ENCODE measurements at regions not wholly inside any gene's neighbourhood (a gene's known extent, or its start where the extent isn't known, plus 50 kb on each side); places are given as distances from the start of the nearest gene placed in this dataset.

- CTCF ChIA-PET = interaction anchor here (1.3 kb wide), 1 partner anchor 853 kb away, joined by 3 read pairs; no protein-coding TSS in a partner anchor
- no peak for FAIRE-seq
- H3K27ac ChIP-seq = no peak overlapping the region
- POLR2A ChIA-PET = no interaction called here
- 24% methylated on average over 4 of the region's 4 CpGs for WGBS (ENCODE audit: missing lambda C conversion rate)
- TF ChIP-seq USF2 (IDR thresholded peaks at IDR 0.05) (no peak), NPAS2 (CRISPR knock-in tag; IDR thresholded peaks at IDR 0.05; ENCODE audit: borderline replicate concordance) (no peak), FOSL2 (IDR thresholded peaks at IDR 0.05) (no peak), FOSL2 (CRISPR knock-in tag; IDR thresholded peaks at IDR 0.05) (no peak), CHD2 (IDR thresholded peaks at IDR 0.05; ENCODE audit: low read length, partially characterized antibody) (no peak), RARB (CRISPR knock-in tag; IDR thresholded peaks at IDR 0.05) (no peak), FOXS1 (CRISPR knock-in tag; IDR thresholded peaks at IDR 0.05) (no peak), TP53 (CRISPR knock-in tag; IDR thresholded peaks at IDR 0.05) (no peak), PHF8 (IDR thresholded peaks at IDR 0.05; ENCODE audit: borderline replicate concordance, low read depth) (no peak), BHLHE40 (IDR thresholded peaks at IDR 0.05; ENCODE audit: low read depth, low read length) (no peak)
- TF ChIP-seq, protein P1, sequence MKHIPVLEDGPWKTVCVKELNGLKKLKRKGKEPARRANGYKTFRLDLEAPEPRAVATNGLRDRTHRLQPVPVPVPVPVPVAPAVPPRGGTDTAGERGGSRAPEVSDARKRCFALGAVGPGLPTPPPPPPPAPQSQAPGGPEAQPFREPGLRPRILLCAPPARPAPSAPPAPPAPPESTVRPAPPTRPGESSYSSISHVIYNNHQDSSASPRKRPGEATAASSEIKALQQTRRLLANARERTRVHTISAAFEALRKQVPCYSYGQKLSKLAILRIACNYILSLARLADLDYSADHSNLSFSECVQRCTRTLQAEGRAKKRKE (CRISPR knock-in tag; IDR thresholded peaks at IDR 0.05; ENCODE audit: low read depth) = no peak
- TF ChIP-seq, protein P2, sequence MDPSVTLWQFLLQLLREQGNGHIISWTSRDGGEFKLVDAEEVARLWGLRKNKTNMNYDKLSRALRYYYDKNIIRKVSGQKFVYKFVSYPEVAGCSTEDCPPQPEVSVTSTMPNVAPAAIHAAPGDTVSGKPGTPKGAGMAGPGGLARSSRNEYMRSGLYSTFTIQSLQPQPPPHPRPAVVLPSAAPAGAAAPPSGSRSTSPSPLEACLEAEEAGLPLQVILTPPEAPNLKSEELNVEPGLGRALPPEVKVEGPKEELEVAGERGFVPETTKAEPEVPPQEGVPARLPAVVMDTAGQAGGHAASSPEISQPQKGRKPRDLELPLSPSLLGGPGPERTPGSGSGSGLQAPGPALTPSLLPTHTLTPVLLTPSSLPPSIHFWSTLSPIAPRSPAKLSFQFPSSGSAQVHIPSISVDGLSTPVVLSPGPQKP (IDR thresholded peaks at IDR 0.05; ENCODE audit: low read depth, low read length) = no peak
- TF ChIP-seq, protein P3, sequence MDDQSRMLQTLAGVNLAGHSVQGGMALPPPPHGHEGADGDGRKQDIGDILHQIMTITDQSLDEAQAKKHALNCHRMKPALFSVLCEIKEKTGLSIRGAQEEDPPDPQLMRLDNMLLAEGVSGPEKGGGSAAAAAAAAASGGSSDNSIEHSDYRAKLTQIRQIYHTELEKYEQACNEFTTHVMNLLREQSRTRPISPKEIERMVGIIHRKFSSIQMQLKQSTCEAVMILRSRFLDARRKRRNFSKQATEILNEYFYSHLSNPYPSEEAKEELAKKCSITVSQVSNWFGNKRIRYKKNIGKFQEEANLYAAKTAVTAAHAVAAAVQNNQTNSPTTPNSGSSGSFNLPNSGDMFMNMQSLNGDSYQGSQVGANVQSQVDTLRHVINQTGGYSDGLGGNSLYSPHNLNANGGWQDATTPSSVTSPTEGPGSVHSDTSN (IDR thresholded peaks at IDR 0.05) = no peak
- TF ChIP-seq, protein P4, sequence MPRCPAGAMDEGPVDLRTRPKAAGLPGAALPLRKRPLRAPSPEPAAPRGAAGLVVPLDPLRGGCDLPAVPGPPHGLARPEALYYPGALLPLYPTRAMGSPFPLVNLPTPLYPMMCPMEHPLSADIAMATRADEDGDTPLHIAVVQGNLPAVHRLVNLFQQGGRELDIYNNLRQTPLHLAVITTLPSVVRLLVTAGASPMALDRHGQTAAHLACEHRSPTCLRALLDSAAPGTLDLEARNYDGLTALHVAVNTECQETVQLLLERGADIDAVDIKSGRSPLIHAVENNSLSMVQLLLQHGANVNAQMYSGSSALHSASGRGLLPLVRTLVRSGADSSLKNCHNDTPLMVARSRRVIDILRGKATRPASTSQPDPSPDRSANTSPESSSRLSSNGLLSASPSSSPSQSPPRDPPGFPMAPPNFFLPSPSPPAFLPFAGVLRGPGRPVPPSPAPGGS (IDR thresholded peaks at IDR 0.05) = no peak
- H3K4me1 ChIP-seq = no peaks in the 10 kb centered on the region
- H3K9me3 ChIP-seq = no peaks in the 10 kb centered on the region
- no peak overlapping the region for H3K4me3 ChIP-seq
- ATAC-seq = no peak
- no peak for DNase-seq (ENCODE audit: low read depth in 1 of 2, low spot score in 1 of 2)
- no peak overlapping the region for H3K4me2 ChIP-seq
These were observed 170.3 kb upstream of the SYT10 start for GRCh38 chr12:33609910-33610309.

- ATAC-seq (no peak), FAIRE-seq (no peak), DNase-seq (ENCODE audit: low read depth in 1 of 2, low spot score in 1 of 2) (no peak)
- H3K4me3 ChIP-seq = no peak overlapping the region
- H3K4me2 ChIP-seq = no peak overlapping the region
- H3K9me3 ChIP-seq = no peaks in the 10 kb centered on the region
- POLR2A ChIA-PET = no interaction called here
- no peak overlapping the region for H3K27ac ChIP-seq
- no peaks in the 10 kb centered on the region for H3K4me1 ChIP-seq
- no peak for TF ChIP-seq MYC (IDR thresholded peaks at IDR 0.05; ENCODE audit: borderline replicate concordance, low read length)
- no peak for TF ChIP-seq E2F6 (IDR thresholded peaks at IDR 0.05; ENCODE audit: borderline replicate concordance, low read depth)
- TF ChIP-seq, protein P3 (IDR thresholded peaks at IDR 0.05) = no peak
- TF ChIP-seq, protein P5, sequence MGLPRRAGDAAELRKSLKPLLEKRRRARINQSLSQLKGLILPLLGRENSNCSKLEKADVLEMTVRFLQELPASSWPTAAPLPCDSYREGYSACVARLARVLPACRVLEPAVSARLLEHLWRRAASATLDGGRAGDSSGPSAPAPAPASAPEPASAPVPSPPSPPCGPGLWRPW (IDR thresholded peaks at IDR 0.05) = no peak
- no peak for TF ChIP-seq NFE2L2 (conservative IDR thresholded peaks at IDR 0.05; ENCODE audit: low read length)
- no peak for TF ChIP-seq HOXA7 (CRISPR knock-in tag; IDR thresholded peaks at IDR 0.05)
- no peak for TF ChIP-seq SREBF2 (IDR thresholded peaks at IDR 0.05)
- no peak for TF ChIP-seq TFCP2L1 (CRISPR knock-in tag; IDR thresholded peaks at IDR 0.05)
- CTCF ChIA-PET = no interaction called here
- WGBS (ENCODE audit: missing lambda C conversion rate) = 8% methylated on average over 3 of the region's 3 CpGs
These were observed 175.0 kb upstream of the SYT10 start for GRCh38 chr12:33614630-33615029.
